C4-2B (cell line): ENCODE measurements at regions not wholly inside any gene's neighbourhood (a gene's known extent, or its start where the extent isn't known, plus 50 kb on each side); places are given as distances from the start of the nearest gene placed in this dataset.

Source experiments
- ZFX ChIP-seq: fragments of 450-650 bp; IDR thresholded peaks from 2 replicates; pipeline ENCODE4 v1.6.1; 2017
- TF ChIP-seq, protein P1 (sequence below): fragments of 450-650 bp; conservative IDR thresholded peaks from 2 replicates; pipeline ENCODE4 v1.5.1; 2017; ENCODE audit warnings: mild to moderate bottlenecking

DNA sequence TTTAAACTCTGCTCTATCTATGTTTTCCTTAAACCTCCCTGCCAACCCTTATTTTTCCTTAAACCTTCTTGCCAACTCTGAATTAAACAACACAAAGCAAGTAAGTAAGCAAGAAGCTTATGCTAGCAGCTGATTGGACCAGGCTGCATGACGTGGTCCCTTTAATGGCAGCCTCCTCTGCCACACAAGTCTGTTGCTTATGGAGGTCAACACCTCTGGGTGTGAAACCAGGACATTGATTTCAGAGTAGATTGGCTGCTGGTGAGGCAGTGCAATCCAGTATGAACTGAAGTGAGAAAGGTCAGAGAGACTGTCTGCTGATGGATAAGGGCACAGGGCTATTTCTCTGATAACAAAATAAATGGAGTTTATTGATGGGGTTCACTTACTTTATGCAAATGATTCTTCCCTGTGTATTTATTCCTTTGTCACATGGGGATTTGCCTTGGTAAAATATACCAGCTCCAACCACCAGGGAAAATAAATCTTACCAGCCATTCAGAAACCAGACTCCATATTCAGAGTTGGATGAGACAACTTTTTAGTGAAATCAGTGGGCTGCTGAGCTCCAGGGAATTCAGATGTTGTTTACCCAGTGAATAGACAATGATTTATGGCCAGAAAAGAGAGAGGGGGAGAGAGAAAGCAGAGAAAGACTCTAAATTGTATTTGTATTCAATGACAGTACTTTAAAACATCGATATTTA is 112.2 kb upstream of the NCKAP5 start:
- TF ChIP-seq, protein P1, sequence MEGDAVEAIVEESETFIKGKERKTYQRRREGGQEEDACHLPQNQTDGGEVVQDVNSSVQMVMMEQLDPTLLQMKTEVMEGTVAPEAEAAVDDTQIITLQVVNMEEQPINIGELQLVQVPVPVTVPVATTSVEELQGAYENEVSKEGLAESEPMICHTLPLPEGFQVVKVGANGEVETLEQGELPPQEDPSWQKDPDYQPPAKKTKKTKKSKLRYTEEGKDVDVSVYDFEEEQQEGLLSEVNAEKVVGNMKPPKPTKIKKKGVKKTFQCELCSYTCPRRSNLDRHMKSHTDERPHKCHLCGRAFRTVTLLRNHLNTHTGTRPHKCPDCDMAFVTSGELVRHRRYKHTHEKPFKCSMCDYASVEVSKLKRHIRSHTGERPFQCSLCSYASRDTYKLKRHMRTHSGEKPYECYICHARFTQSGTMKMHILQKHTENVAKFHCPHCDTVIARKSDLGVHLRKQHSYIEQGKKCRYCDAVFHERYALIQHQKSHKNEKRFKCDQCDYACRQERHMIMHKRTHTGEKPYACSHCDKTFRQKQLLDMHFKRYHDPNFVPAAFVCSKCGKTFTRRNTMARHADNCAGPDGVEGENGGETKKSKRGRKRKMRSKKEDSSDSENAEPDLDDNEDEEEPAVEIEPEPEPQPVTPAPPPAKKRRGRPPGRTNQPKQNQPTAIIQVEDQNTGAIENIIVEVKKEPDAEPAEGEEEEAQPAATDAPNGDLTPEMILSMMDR: no peak; the same call in 1 of the 2 replicates
- TF ChIP-seq ZFX: no peak
